VCaP (cell line): ENCODE measurements at regions not wholly inside any gene's neighbourhood (a gene's known extent, or its start where the extent isn't known, plus 50 kb on each side); places are given as distances from the start of the nearest gene placed in this dataset.

ENCODE experiments used
- H3K27ac ChIP-seq: fragments of 450-650 bp; 2 replicates; pipeline ENCODE4 v1.5.1; 2017
- CTCF ChIP-seq: fragments of 450-650 bp; conservative IDR thresholded peaks from 2 replicates; pipeline ENCODE4 v1.5.1; 2017; ENCODE audit warnings: mild to moderate bottlenecking, moderate library complexity

- TF ChIP-seq CTCF = no peak
- no peak overlapping the region for H3K27ac ChIP-seq
Measured at GRCh38 chr9:73459817-73460216, 308.2 kb downstream of the ANXA1 start.

- no peak overlapping the region for H3K27ac ChIP-seq
- TF ChIP-seq CTCF = no peak
Measured at GRCh38 chr9:73468716-73469115, 317.1 kb downstream of the ANXA1 start.

GRCh38 chr9:73470766-73471165 lies 319.1 kb downstream of the ANXA1 start:
- H3K27ac ChIP-seq = no peak overlapping the region
- TF ChIP-seq CTCF = no peak

GRCh38 chr9:73474002-73474600 lies 322.4 kb downstream of the ANXA1 start:
- TF ChIP-seq CTCF = no peak
- H3K27ac ChIP-seq = no peak overlapping the region

- no peak for TF ChIP-seq CTCF
- no peak overlapping the region for H3K27ac ChIP-seq
Measured at GRCh38 chr9:73474625-73475024, 323.0 kb downstream of the ANXA1 start.

- no peak overlapping the region for H3K27ac ChIP-seq
- TF ChIP-seq CTCF = no peak
Measured at GRCh38 chr9:73494894-73495293, 343.2 kb downstream of the ANXA1 start.

- TF ChIP-seq CTCF = no peak
- H3K27ac ChIP-seq = no peak overlapping the region
Measured at GRCh38 chr9:73497796-73498195, 346.1 kb downstream of the ANXA1 start.

GRCh38 chr9:73515216-73515615 lies 363.6 kb downstream of the ANXA1 start:
- no peak; the same call in 1 of the 2 replicates for TF ChIP-seq CTCF
- H3K27ac ChIP-seq = peak overlapping the region; percentile 98
